ENCODE measurements at regions not wholly inside any gene's neighbourhood (a gene's known extent, or its start where the extent isn't known, plus 50 kb on each side); places are given as distances from the start of the nearest gene placed in this dataset.

DNA sequence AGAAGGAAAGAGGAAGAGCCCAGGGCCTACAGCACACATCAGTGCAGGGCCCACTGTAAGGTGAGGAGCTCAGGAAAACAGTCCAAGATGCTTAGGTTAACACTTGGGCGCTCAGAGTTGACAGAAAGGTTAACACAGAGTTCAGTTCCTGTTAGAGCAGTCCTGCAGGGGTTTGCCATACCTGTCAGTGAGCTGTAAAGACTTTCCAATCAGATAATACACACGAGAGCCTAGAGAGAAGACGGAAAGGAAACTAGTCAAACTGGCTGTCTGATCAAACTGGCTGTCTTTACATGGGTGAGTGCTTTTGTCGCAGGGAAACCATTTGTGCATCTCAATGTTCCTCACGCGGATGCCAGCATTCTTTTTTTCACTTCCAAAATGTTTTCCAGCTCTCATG is 61.4 kb upstream of the ARHGEF26 start:
- TF ChIP-seq, protein P1, sequence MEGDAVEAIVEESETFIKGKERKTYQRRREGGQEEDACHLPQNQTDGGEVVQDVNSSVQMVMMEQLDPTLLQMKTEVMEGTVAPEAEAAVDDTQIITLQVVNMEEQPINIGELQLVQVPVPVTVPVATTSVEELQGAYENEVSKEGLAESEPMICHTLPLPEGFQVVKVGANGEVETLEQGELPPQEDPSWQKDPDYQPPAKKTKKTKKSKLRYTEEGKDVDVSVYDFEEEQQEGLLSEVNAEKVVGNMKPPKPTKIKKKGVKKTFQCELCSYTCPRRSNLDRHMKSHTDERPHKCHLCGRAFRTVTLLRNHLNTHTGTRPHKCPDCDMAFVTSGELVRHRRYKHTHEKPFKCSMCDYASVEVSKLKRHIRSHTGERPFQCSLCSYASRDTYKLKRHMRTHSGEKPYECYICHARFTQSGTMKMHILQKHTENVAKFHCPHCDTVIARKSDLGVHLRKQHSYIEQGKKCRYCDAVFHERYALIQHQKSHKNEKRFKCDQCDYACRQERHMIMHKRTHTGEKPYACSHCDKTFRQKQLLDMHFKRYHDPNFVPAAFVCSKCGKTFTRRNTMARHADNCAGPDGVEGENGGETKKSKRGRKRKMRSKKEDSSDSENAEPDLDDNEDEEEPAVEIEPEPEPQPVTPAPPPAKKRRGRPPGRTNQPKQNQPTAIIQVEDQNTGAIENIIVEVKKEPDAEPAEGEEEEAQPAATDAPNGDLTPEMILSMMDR (conservative IDR thresholded peaks at IDR 0.05 in 1 of 2, IDR thresholded peaks at IDR 0.05 in 1 of 2; ENCODE audit: low read depth in 1 of 2, low read length in 2 of 2): no peak
- TF ChIP-seq EZH2 (IDR thresholded peaks at IDR 0.05; ENCODE audit: low read length, missing control alignments): no peak

Data from fibroblast of lung (primary cell).